ENCODE measurements at regions not wholly inside any gene's neighbourhood (a gene's known extent, or its start where the extent isn't known, plus 50 kb on each side); places are given as distances from the start of the nearest gene placed in this dataset.

GRCh38 chr11:103798026-103798425 lies 238.4 kb upstream of the DDI1 start:
- no peak for TF ChIP-seq ZNF70 (CRISPR knock-in tag; IDR thresholded peaks at IDR 0.05)
- no peak for TF ChIP-seq ZNF8 (CRISPR knock-in tag; IDR thresholded peaks at IDR 0.05)
- TF ChIP-seq RARB (CRISPR knock-in tag; IDR thresholded peaks at IDR 0.05), result no peak
- TF ChIP-seq ISL1 (CRISPR knock-in tag; IDR thresholded peaks at IDR 0.05), result no peak
- TF ChIP-seq ZFP3 (CRISPR knock-in tag; IDR thresholded peaks at IDR 0.05), result no peak
- TF ChIP-seq TSHZ2 (CRISPR knock-in tag; IDR thresholded peaks at IDR 0.05), result no peak
- no peak for TF ChIP-seq ZFP30 (CRISPR knock-in tag; IDR thresholded peaks at IDR 0.05)
- no peak for TF ChIP-seq PATZ1 (CRISPR knock-in tag; IDR thresholded peaks at IDR 0.05; ENCODE audit: borderline replicate concordance)
